Skin epidermis (tissue), 12 donors: ENCODE measurements at regions not wholly inside any gene's neighbourhood (a gene's known extent, or its start where the extent isn't known, plus 50 kb on each side); places are given as distances from the start of the nearest gene placed in this dataset.

Experiments
- H3K27ac ChIP-seq, 21 experiments: fragments of 200-600 bp; sonication (generic) in 11 of 21; one replicate each; pipeline ENCODE4 v1.5.0; 2020; ENCODE audit warnings: mild to moderate bottlenecking in 3 of 21, inconsistent platforms in 2 of 21, moderate library complexity in 2 of 21
- H3K4me3 ChIP-seq, 7 experiments: fragments of 200-600 bp; sonication (generic) in 2 of 7; one replicate each; pipeline ENCODE4 v1.5.0; 2020; ENCODE audit warnings: inconsistent platforms in 2 of 7, mild to moderate bottlenecking in 2 of 7, moderate library complexity in 1 of 7

GRCh38 chr18:40956213-40956612 is 998.8 kb upstream of the PIK3C3 start:
- H3K4me3 ChIP-seq: no peak overlapping the region
- no peak overlapping the region for H3K27ac ChIP-seq

GRCh38 chr18:40955351-40955750 is 999.7 kb upstream of the PIK3C3 start:
- Histone ChIP-seq H3K27ac (no peak overlapping the region), H3K4me3 (no peak overlapping the region)

GRCh38 chr18:40949114-40949950 is 1005.7 kb upstream of the PIK3C3 start:
- Histone ChIP-seq H3K4me3 (no peak overlapping the region), H3K27ac (no peak overlapping the region)

GRCh38 chr18:40944576-40944975 is 1010.5 kb upstream of the PIK3C3 start:
- no peak overlapping the region for H3K4me3 ChIP-seq
- no peak overlapping the region for H3K27ac ChIP-seq

GRCh38 chr18:40939656-40940515 is 1015.1 kb upstream of the PIK3C3 start:
- Histone ChIP-seq H3K27ac (no peak overlapping the region), H3K4me3 (no peak overlapping the region)

GRCh38 chr18:40938615-40939014 is 1016.4 kb upstream of the PIK3C3 start:
- no peak overlapping the region for H3K4me3 ChIP-seq

GRCh38 chr18:40937386-40937785 is 1017.6 kb upstream of the PIK3C3 start:
- H3K27ac ChIP-seq: no peak overlapping the region

More at GRCh38 chr18:40938615-40939014, 1016.4 kb upstream of the PIK3C3 start:
- H3K27ac ChIP-seq: no peak overlapping the region

GRCh38 chr18:40935423-40935822 is 1019.6 kb upstream of the PIK3C3 start:
- no peak overlapping the region for H3K4me3 ChIP-seq

More at GRCh38 chr18:40937386-40937785, 1017.6 kb upstream of the PIK3C3 start:
- H3K4me3 ChIP-seq: no peak overlapping the region

GRCh38 chr18:40932862-40933261 is 1022.2 kb upstream of the PIK3C3 start:
- no peak overlapping the region for H3K4me3 ChIP-seq

More at GRCh38 chr18:40935423-40935822, 1019.6 kb upstream of the PIK3C3 start:
- no peak overlapping the region for H3K27ac ChIP-seq

GRCh38 chr18:40930211-40930882 is 1024.7 kb upstream of the PIK3C3 start:
- Histone ChIP-seq H3K27ac (no peak overlapping the region), H3K4me3 (no peak overlapping the region)

More at GRCh38 chr18:40932862-40933261, 1022.2 kb upstream of the PIK3C3 start:
- no peak overlapping the region for H3K27ac ChIP-seq

GRCh38 chr18:40929399-40929798 is 1025.6 kb upstream of the PIK3C3 start:
- no peak overlapping the region for H3K4me3 ChIP-seq
- H3K27ac ChIP-seq: no peak overlapping the region

GRCh38 chr18:40926679-40927078 is 1028.4 kb upstream of the PIK3C3 start:
- H3K27ac ChIP-seq: no peak overlapping the region
- no peak overlapping the region for H3K4me3 ChIP-seq

- Histone ChIP-seq H3K27ac (no peak overlapping the region), H3K4me3 (no peak overlapping the region)
These were observed 1029.9 kb upstream of the PIK3C3 start for GRCh38 chr18:40925071-40925541.

GRCh38 chr18:40921845-40922629 is 1033.0 kb upstream of the PIK3C3 start:
- H3K27ac ChIP-seq: no peak overlapping the region
- H3K4me3 ChIP-seq: no peak overlapping the region

GRCh38 chr18:40917056-40917455 is 1038.0 kb upstream of the PIK3C3 start:
- Histone ChIP-seq H3K4me3 (no peak overlapping the region), H3K27ac (no peak overlapping the region)

- no peak overlapping the region for H3K4me3 ChIP-seq
- H3K27ac ChIP-seq: no peak overlapping the region
These were observed 1039.3 kb upstream of the PIK3C3 start for GRCh38 chr18:40915724-40916123.

- Histone ChIP-seq H3K4me3 (no peak overlapping the region), H3K27ac (no peak overlapping the region)
These were observed 1043.3 kb upstream of the PIK3C3 start for GRCh38 chr18:40911582-40912254.

- H3K27ac ChIP-seq: no peak overlapping the region
- no peak overlapping the region for H3K4me3 ChIP-seq
These were observed 1044.0 kb upstream of the PIK3C3 start for GRCh38 chr18:40911041-40911440.

GRCh38 chr18:40907842-40908241 is 1047.2 kb upstream of the PIK3C3 start:
- Histone ChIP-seq H3K27ac (no peak overlapping the region), H3K4me3 (no peak overlapping the region)
